ENCODE measurements at regions not wholly inside any gene's neighbourhood (a gene's known extent, or its start where the extent isn't known, plus 50 kb on each side); places are given as distances from the start of the nearest gene placed in this dataset.
A peak's percentile ranks its signal among the peaks of the same experiment; 100 is the strongest.

- Mint-ChIP-seq H3K27me3 (ENCODE audit: low read depth, poor library complexity) (peaks cover 13% of the 10 kb centered on the region), H3K9me3 (peaks cover 4% of the 10 kb centered on the region), H3K4me1 (no peaks in the 10 kb centered on the region), H3K27ac (no peak overlapping the region), H3K4me3 (no peak overlapping the region), H3K36me3 (ENCODE audit: low read depth) (no peaks in the 10 kb centered on the region)
- no peak for TF ChIP-seq CTCF (IDR thresholded peaks at IDR 0.05)
- DNase-seq, result no peak
These were observed 301.9 kb upstream of the ST6GAL2 start for GRCh38 chr2:107187870-107188269.

- Mint-ChIP-seq H3K36me3 (ENCODE audit: low read depth) (no peaks in the 10 kb centered on the region), H3K27me3 (ENCODE audit: low read depth, poor library complexity) (peaks cover 3% of the 10 kb centered on the region), H3K27ac (no peak overlapping the region), H3K4me1 (peaks cover 21% of the 10 kb centered on the region), H3K9me3 (no peaks in the 10 kb centered on the region), H3K4me3 (no peak overlapping the region)
- no peak for DNase-seq
- no peak for TF ChIP-seq CTCF (IDR thresholded peaks at IDR 0.05)
These were observed 309.7 kb upstream of the ST6GAL2 start for GRCh38 chr2:107195631-107196030.

- Mint-ChIP-seq H3K27ac (peak overlapping the region; percentile 50), H3K4me1 (peaks cover 21% of the 10 kb centered on the region)
- no peak for TF ChIP-seq CTCF (IDR thresholded peaks at IDR 0.05)
These were observed 311.8 kb upstream of the ST6GAL2 start for GRCh38 chr2:107197594-107198294.

GRCh38 chr2:107202962-107203591, 317.1 kb upstream of the ST6GAL2 start:
- H3K36me3 Mint-ChIP-seq (ENCODE audit: low read depth), result no peaks in the 10 kb centered on the region
- no peak for TF ChIP-seq CTCF (IDR thresholded peaks at IDR 0.05)

More at GRCh38 chr2:107197594-107198294, 311.8 kb upstream of the ST6GAL2 start:
- Mint-ChIP-seq H3K36me3 (ENCODE audit: low read depth) (no peaks in the 10 kb centered on the region), H3K27me3 (ENCODE audit: low read depth, poor library complexity) (peaks cover 5% of the 10 kb centered on the region), H3K4me3 (no peak overlapping the region), H3K9me3 (no peaks in the 10 kb centered on the region)
- DNase-seq, result no peak

GRCh38 chr2:107215401-107216350, 329.7 kb upstream of the ST6GAL2 start:
- H3K27me3 Mint-ChIP-seq (ENCODE audit: low read depth, poor library complexity), result peaks cover 5% of the 10 kb centered on the region

More at GRCh38 chr2:107202962-107203591, 317.1 kb upstream of the ST6GAL2 start:
- no peaks in the 10 kb centered on the region for H3K9me3 Mint-ChIP-seq
- no peak for DNase-seq
- peaks cover 5% of the 10 kb centered on the region for H3K27me3 Mint-ChIP-seq (ENCODE audit: low read depth, poor library complexity)
- H3K4me1 Mint-ChIP-seq, result peaks cover 13% of the 10 kb centered on the region
- H3K27ac Mint-ChIP-seq, result no peak overlapping the region
- H3K4me3 Mint-ChIP-seq, result no peak overlapping the region

More at GRCh38 chr2:107215401-107216350, 329.7 kb upstream of the ST6GAL2 start:
- H3K27ac Mint-ChIP-seq, result no peak overlapping the region
- H3K4me1 Mint-ChIP-seq, result peaks cover 4% of the 10 kb centered on the region
- H3K36me3 Mint-ChIP-seq (ENCODE audit: low read depth), result no peaks in the 10 kb centered on the region
- no peak for DNase-seq
- H3K4me3 Mint-ChIP-seq, result no peak overlapping the region
- no peak for TF ChIP-seq CTCF (IDR thresholded peaks at IDR 0.05)
- H3K9me3 Mint-ChIP-seq, result no peaks in the 10 kb centered on the region

Data from nephron progenitor cell (in vitro differentiated cells).